ENCODE measurements at regions not wholly inside any gene's neighbourhood (a gene's known extent, or its start where the extent isn't known, plus 50 kb on each side); places are given as distances from the start of the nearest gene placed in this dataset.

DNA sequence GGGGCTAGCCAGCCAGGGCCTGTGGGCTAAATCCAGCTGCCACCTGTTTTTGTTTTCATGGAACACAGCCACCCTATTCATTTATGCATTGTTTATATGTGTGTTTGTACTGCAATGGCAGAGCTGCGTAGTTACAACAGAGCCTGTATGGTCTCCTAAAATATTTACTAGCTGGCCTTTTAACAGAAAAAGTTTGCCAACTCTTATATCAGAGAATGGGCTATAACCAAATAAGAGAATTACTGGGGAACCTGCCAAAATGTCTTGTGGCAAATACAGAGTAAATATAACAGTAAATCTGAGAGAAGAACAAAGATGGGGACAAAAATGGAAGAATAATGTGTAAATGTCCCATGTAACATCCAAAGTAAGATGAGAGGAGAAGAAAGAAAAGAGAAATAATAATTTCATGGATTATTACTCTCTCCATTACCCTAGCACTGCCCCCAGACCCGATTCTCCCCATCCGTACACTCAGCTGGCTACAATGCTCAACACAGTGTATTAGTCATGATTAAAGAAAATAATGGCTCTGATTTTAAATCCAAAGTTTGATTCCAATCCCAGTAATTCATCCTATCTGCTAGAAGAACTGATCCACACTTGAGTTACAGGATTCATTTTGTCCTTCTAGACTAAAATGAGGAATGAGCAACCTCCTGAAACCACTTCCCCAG lies 249.3 kb downstream of the LRATD1 start:
- DNase-seq (no peak), ATAC-seq (no peak)
- Histone ChIP-seq H3K36me3 (no peaks in the 10 kb centered on the region), H3K4me3 (no peak overlapping the region), H3K4me1 (no peaks in the 10 kb centered on the region), H3K9me3 (no peaks in the 10 kb centered on the region), H3K27ac (no peak overlapping the region), H3K27me3 (no peaks in the 10 kb centered on the region)
- intact Hi-C loops (cut with DNase I; ENCODE audit: low total_unique reads) (no loop called here), in situ Hi-C loops (cut with MboI; ENCODE audit: low sequenced_read_pairs in 4 of 4) (no loop called here)
- TF ChIP-seq POLR2A (IDR thresholded peaks at IDR 0.05) (no peak), CTCF (IDR thresholded peaks at IDR 0.05 in 4 of 5, conservative IDR thresholded peaks at IDR 0.05 in 1 of 5) (no peak)

DNA sequence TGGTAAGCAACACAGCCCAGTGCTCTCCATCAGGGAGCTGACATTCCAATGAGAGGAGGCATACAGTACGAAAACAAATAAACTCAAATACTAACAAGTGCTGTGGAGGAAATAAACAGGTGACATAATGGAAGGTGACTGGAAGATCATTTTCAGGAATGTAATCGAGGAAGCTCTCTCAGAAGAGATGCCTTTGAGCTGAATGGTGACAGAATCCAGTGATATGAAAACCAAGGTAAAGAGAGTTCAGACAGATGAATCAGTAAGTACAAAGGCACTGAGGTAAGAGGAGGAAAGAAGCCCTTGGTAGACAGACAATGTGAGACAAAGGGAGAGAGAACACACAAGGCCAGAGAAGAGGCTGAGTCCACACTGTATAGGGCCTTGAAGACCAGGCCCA lies 252.1 kb downstream of the LRATD1 start:
- no peaks in the 10 kb centered on the region for H3K36me3 ChIP-seq
- intact Hi-C loops (cut with DNase I; ENCODE audit: low total_unique reads) (no loop called here), in situ Hi-C loops (cut with MboI; ENCODE audit: low sequenced_read_pairs in 4 of 4) (no loop called here)
- TF ChIP-seq CTCF (IDR thresholded peaks at IDR 0.05 in 4 of 5, conservative IDR thresholded peaks at IDR 0.05 in 1 of 5) (no peak), POLR2A (IDR thresholded peaks at IDR 0.05) (no peak)
- H3K4me1 ChIP-seq, result no peaks in the 10 kb centered on the region
- H3K27me3 ChIP-seq, result no peaks in the 10 kb centered on the region
- DNase-seq (no peak), ATAC-seq (no peak)
- H3K27ac ChIP-seq, result no peak overlapping the region
- H3K4me3 ChIP-seq, result no peak overlapping the region
- no peaks in the 10 kb centered on the region for H3K9me3 ChIP-seq

GRCh38 chr2:14891546-14891945 lies 259.0 kb downstream of the LRATD1 start:
- DNase-seq (no peak), ATAC-seq (no peak)
- in situ Hi-C loops (cut with MboI; ENCODE audit: low sequenced_read_pairs in 4 of 4) (no loop called here), intact Hi-C loops (cut with DNase I; ENCODE audit: low total_unique reads) (no loop called here)
- TF ChIP-seq CTCF (IDR thresholded peaks at IDR 0.05 in 4 of 5, conservative IDR thresholded peaks at IDR 0.05 in 1 of 5) (no peak), POLR2A (IDR thresholded peaks at IDR 0.05) (no peak)
- no peaks in the 10 kb centered on the region for H3K4me1 ChIP-seq
- no peaks in the 10 kb centered on the region for H3K9me3 ChIP-seq
- no peak overlapping the region for H3K4me3 ChIP-seq
- no peaks in the 10 kb centered on the region for H3K36me3 ChIP-seq
- no peaks in the 10 kb centered on the region for H3K27me3 ChIP-seq
- no peak overlapping the region for H3K27ac ChIP-seq

- no peaks in the 10 kb centered on the region for H3K4me1 ChIP-seq
- ATAC-seq (no peak), DNase-seq (no peak)
- no peaks in the 10 kb centered on the region for H3K27me3 ChIP-seq
- H3K27ac ChIP-seq, result no peak overlapping the region
- TF ChIP-seq CTCF (IDR thresholded peaks at IDR 0.05 in 4 of 5, conservative IDR thresholded peaks at IDR 0.05 in 1 of 5), result no peak
- no peak for TF ChIP-seq POLR2A (IDR thresholded peaks at IDR 0.05)
- intact Hi-C loops (cut with DNase I; ENCODE audit: low total_unique reads), result no loop called here
- H3K36me3 ChIP-seq, result no peaks in the 10 kb centered on the region
- no peaks in the 10 kb centered on the region for H3K9me3 ChIP-seq
- no peak overlapping the region for H3K4me3 ChIP-seq
- in situ Hi-C loops (cut with MboI; ENCODE audit: low sequenced_read_pairs in 4 of 4), result no loop called here
Measured at GRCh38 chr2:14896330-14897030, 264.0 kb downstream of the LRATD1 start.

Measured in gastrocnemius medialis (tissue), 4 donors.